Skeletal muscle satellite cell (primary cell): ENCODE measurements at regions not wholly inside any gene's neighbourhood (a gene's known extent, or its start where the extent isn't known, plus 50 kb on each side); places are given as distances from the start of the nearest gene placed in this dataset.

ENCODE experiments used
- H3K27me3 ChIP-seq: 2 replicates; pipeline ENCODE4 v1.7.0; 2013; ENCODE audit warnings: low read length; ENCODE audit not compliant: control insufficient read depth, insufficient read depth
- H3K36me3 ChIP-seq: 2 replicates; pipeline ENCODE4 v1.7.0; 2013; ENCODE audit warnings: mild to moderate bottlenecking, control low read depth, low read length; ENCODE audit not compliant: insufficient read depth
- H3K4me1 ChIP-seq: 2 replicates; pipeline ENCODE4 v1.7.0; 2013; ENCODE audit warnings: low read length; ENCODE audit not compliant: control insufficient read depth, insufficient read depth
- H3K4me2 ChIP-seq: 2 replicates; pipeline ENCODE4 v1.7.0; 2013; ENCODE audit warnings: mild to moderate bottlenecking, low read length
- H3K4me3 ChIP-seq: 2 replicates; pipeline ENCODE4 v1.7.0; 2013; ENCODE audit warnings: low read length
- H3K9ac ChIP-seq: 2 replicates; pipeline ENCODE4 v1.7.0; 2013; ENCODE audit warnings: mild to moderate bottlenecking, low read depth, low read length, moderate library complexity
- H3K9me3 ChIP-seq: replicated peaks from 2 replicates; pipeline ENCODE4 v1.7.0; 2013; ENCODE audit warnings: mild to moderate bottlenecking, control low read depth, low read length

DNA sequence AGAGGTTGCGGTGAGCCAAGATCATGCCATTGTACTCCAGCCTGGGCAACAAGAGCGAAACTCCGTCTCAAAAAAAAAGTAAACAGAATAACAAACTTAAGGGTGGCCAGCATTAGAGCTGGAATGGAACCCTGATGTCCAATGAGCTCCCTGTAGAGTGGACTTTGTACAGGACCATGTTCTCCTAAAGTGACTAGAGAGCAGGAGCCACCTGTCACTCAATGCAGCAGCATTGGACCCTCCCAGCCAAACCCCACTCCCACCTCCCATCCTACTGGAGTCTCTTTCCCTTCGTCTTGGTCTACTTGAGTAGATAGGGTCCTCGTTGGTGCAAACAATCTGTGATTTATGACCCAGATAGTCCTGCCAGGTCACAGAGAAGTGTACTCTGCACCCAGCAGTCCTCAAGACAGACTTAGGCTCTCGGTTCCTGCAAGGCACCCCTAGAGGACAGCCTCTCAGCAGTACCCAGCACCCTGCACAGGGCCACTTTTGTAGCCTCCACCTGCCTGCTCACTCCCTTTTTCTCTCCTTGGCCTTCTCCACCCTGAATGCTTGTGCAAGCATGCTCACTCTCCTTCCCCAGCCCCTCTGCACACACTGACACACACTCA is 69.2 kb upstream of the ZNF281 start:
- H3K9me3 ChIP-seq = no peaks in the 10 kb centered on the region
- H3K4me1 ChIP-seq = peaks cover 22% of the 10 kb centered on the region
- no peak overlapping the region for H3K4me2 ChIP-seq
- H3K4me3 ChIP-seq = no peak overlapping the region
- no peak overlapping the region for H3K9ac ChIP-seq
- no peaks in the 10 kb centered on the region for H3K27me3 ChIP-seq
- H3K36me3 ChIP-seq = no peaks in the 10 kb centered on the region

GRCh38 chr1:200478239-200478623 is 68.4 kb upstream of the ZNF281 start:
- no peaks in the 10 kb centered on the region for H3K9me3 ChIP-seq
- no peak overlapping the region for H3K9ac ChIP-seq
- no peaks in the 10 kb centered on the region for H3K36me3 ChIP-seq
- H3K4me3 ChIP-seq = no peak overlapping the region
- no peaks in the 10 kb centered on the region for H3K27me3 ChIP-seq
- peaks cover 20% of the 10 kb centered on the region for H3K4me1 ChIP-seq
- no peak overlapping the region for H3K4me2 ChIP-seq

DNA sequence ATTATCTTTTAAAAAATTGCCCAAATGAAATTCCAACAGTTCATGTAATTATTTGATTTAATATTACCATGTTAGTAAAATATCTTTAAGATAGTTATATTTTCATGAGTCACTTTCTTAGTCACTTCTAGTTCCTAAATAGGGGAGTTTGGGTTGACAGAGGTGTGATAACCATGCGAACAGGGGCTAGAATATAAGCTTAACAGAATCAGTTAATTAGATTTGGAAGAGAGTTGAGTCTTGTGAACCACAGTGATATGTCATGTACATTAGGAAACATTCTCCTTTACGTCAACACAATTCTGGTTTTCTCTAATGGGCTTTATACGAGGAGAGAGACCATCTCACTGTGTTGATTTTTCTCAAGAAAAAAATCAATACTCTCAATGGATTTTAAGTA is 64.8 kb upstream of the ZNF281 start:
- Histone ChIP-seq H3K4me2 (no peak overlapping the region), H3K4me3 (no peak overlapping the region), H3K9me3 (no peaks in the 10 kb centered on the region), H3K9ac (no peak overlapping the region), H3K27me3 (no peaks in the 10 kb centered on the region), H3K36me3 (no peaks in the 10 kb centered on the region), H3K4me1 (peaks cover 15% of the 10 kb centered on the region)

DNA sequence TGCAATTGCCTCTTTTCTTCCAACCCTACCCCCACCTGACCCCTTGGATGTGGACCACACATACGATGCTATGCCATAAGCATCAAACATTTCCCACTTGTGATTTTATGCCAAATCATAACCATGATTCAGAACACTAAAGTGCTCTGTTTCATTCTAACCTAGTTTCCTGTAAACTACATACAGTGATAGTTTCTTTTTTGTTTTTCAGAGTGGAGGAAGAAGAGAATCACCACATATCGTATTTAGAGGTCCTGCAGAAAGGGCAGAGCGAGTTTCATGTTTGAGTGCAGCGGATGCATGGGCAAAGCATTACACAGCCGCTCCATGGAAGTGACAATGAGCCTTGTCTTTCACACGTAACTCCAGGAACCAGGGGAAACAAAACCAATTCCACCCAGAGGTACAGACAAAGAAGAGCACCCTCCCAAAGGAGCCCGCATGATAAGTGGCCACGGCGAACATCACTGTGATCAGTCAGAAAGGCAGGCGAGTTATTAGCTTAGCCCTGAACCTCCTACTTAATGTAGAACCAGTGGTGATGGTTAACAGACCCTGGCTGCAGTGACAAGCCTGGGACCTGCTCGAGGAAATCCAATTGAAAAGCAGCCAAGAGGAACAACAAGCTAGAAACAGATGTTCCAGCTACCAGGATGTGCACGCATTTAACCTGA is 64.0 kb upstream of the ZNF281 start:
- H3K4me2 ChIP-seq = no peak overlapping the region
- H3K9me3 ChIP-seq = no peaks in the 10 kb centered on the region
- H3K27me3 ChIP-seq = no peaks in the 10 kb centered on the region
- no peak overlapping the region for H3K9ac ChIP-seq
- H3K36me3 ChIP-seq = no peaks in the 10 kb centered on the region
- H3K4me3 ChIP-seq = no peak overlapping the region
- H3K4me1 ChIP-seq = peaks cover 15% of the 10 kb centered on the region

DNA sequence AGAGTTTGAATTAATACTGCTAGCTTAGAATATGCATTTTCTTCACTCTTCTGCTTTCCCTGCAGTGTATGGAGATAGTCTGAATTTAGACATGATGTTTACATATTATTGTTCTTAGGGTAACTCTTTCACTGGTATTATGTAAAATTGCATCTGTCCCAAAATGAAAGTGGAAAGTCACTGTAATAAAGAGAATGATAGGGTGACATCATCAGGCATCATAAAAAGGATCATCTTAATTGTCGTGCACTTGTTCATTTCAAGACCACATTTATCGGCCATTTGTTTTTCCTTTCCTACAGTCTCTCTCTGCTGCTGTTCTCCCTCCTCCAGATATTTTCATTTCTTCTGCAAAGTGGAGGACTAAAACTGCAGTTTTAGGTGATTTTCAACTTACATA is 61.9 kb upstream of the ZNF281 start:
- Histone ChIP-seq H3K9me3 (no peaks in the 10 kb centered on the region), H3K36me3 (no peaks in the 10 kb centered on the region), H3K9ac (no peak overlapping the region), H3K4me3 (no peak overlapping the region), H3K4me1 (peaks cover 15% of the 10 kb centered on the region), H3K4me2 (no peak overlapping the region), H3K27me3 (no peaks in the 10 kb centered on the region)

- no peaks in the 10 kb centered on the region for H3K36me3 ChIP-seq
Measured at GRCh38 chr1:200468264-200469001, 58.6 kb upstream of the ZNF281 start.

GRCh38 chr1:200464784-200465400 is 55.1 kb upstream of the ZNF281 start:
- Histone ChIP-seq H3K27me3 (no peaks in the 10 kb centered on the region), H3K4me3 (no peak overlapping the region), H3K9me3 (no peaks in the 10 kb centered on the region), H3K4me1 (no peaks in the 10 kb centered on the region), H3K4me2 (no peak overlapping the region), H3K36me3 (no peaks in the 10 kb centered on the region), H3K9ac (no peak overlapping the region)

More at GRCh38 chr1:200468264-200469001, 58.6 kb upstream of the ZNF281 start:
- Histone ChIP-seq H3K9me3 (no peaks in the 10 kb centered on the region), H3K4me3 (no peak overlapping the region), H3K9ac (no peak overlapping the region), H3K4me1 (no peaks in the 10 kb centered on the region), H3K4me2 (no peak overlapping the region), H3K27me3 (no peaks in the 10 kb centered on the region)
